T-cell (primary cell): ENCODE measurements at regions not wholly inside any gene's neighbourhood (a gene's known extent, or its start where the extent isn't known, plus 50 kb on each side); places are given as distances from the start of the nearest gene placed in this dataset.
"Not testable (repeated sequence)": the region's sequence is repeated elsewhere in the genome, so short reads cannot be mapped to it uniquely, and the experiment has no call there.

Experiments used
- ATAC-seq, 4 experiments: fragments of 200-7000 bp in 3 of 4; fragments of 150-1000 bp in 1 of 4; cut with Tn5 transposase; replicated peaks in 1 of 4; 1 replicate in 3 of 4; 2 replicates in 1 of 4; pipeline ENCODE4 v1.10.0; 2021; ENCODE audit warnings: moderate library complexity in 3 of 4, mild to moderate bottlenecking in 2 of 4, moderate number of reproducible peaks in 1 of 4
- CTCF ChIA-PET, 2 donors: fragments of 300-600 bp; sonication (Branson Sonifier 250); formaldehyde crosslinking; loops; one replicate each; lab custom pipeline; 2022; ENCODE audit warnings: antibody characterized with exemption in 2 of 2; lab: Charles Lee
- POLR2A ChIA-PET, 2 donors: fragments of 300-600 bp; sonication (Branson Sonifier 250); formaldehyde crosslinking; loops; one replicate each; lab custom pipeline; 2022; ENCODE audit warnings: antibody characterized with exemption in 2 of 2; lab: Charles Lee
- DNase-seq, 35 experiments: peaks; one replicate each; pipeline versions ENCODE4 v3.0.0 to v3.0.0-alpha.2; 2013 to 2023
- H3K27ac ChIP-seq: one replicate; pipeline ENCODE4 v1.5.1; 2013; ENCODE audit warnings: low read length
- H3K27me3 ChIP-seq, 2 experiments: replicated peaks in 1 of 2; 1 replicate in 1 of 2; 2 replicates in 1 of 2; pipeline versions ENCODE4 v1.6.1 to v1.7.0; 2013; ENCODE audit warnings: low read length in 1 of 2, mixed read lengths in 1 of 2; ENCODE audit not compliant: control insufficient read depth in 2 of 2, insufficient read depth in 2 of 2; ENCODE audit errors: extremely low read depth in 1 of 2
- H3K36me3 ChIP-seq, 2 donors: 1 replicate in 1 of 2; 2 replicates in 1 of 2; pipeline versions ENCODE4 v1.6.1 to v1.7.0; 2013; ENCODE audit warnings: low read length in 1 of 2; ENCODE audit not compliant: control insufficient read depth in 2 of 2, insufficient read depth in 1 of 2; ENCODE audit errors: extremely low read depth in 1 of 2
- H3K4me1 ChIP-seq, 2 experiments: 1 replicate in 1 of 2; 2 replicates in 1 of 2; pipeline versions ENCODE4 v1.6.1 to v1.7.0; 2013; ENCODE audit warnings: low read length in 2 of 2, mixed read lengths in 1 of 2; ENCODE audit not compliant: insufficient read depth in 2 of 2, control insufficient read depth in 1 of 2; ENCODE audit errors: extremely low read depth in 1 of 2
- H3K4me3 ChIP-seq, 2 donors: 1 replicate in 1 of 2; 2 replicates in 1 of 2; pipeline versions ENCODE4 v1.5.1 to v1.7.0; 2013; ENCODE audit warnings: mild to moderate bottlenecking in 2 of 2, low read length in 1 of 2, moderate library complexity in 1 of 2; ENCODE audit not compliant: control insufficient read depth in 1 of 2; ENCODE audit errors: extremely low read depth in 1 of 2
- H3K9me3 ChIP-seq: 2 replicates; pipeline ENCODE4 v1.7.0; 2013
- H3K27ac Mint-ChIP-seq, 2 donors: one replicate each; pipeline ENCODE4 v1.8.0; 2020 to 2021; ENCODE audit warnings: mild to moderate bottlenecking in 2 of 2, mixed read lengths in 2 of 2
- H3K27me3 Mint-ChIP-seq, 2 donors: one replicate each; pipeline ENCODE4 v1.8.0; 2021 to 2022; ENCODE audit warnings: mixed read lengths in 2 of 2
- H3K36me3 Mint-ChIP-seq: one replicate; pipeline ENCODE4 v1.8.0; 2021; ENCODE audit warnings: mixed read lengths
- H3K4me1 Mint-ChIP-seq, 3 donors: one replicate each; pipeline ENCODE4 v1.8.0; 2020 to 2022; ENCODE audit warnings: mixed read lengths in 3 of 3, mild to moderate bottlenecking in 1 of 3
- H3K4me3 Mint-ChIP-seq, 3 donors: one replicate each; pipeline ENCODE4 v1.8.0; 2020 to 2022; ENCODE audit warnings: mild to moderate bottlenecking in 3 of 3, mixed read lengths in 3 of 3, moderate library complexity in 3 of 3
- H3K9me3 Mint-ChIP-seq, 3 donors: one replicate each; pipeline ENCODE4 v1.8.0; 2020 to 2022; ENCODE audit warnings: mixed read lengths in 3 of 3
- WGBS: methylation state at CpG from one replicate; pipeline ENCODE4 v1.1.5; 2013; ENCODE audit warnings: missing lambda C conversion rate; ENCODE audit not compliant: insufficient coverage; 5-methylcytosine and 5-hydroxymethylcytosine counted together

GRCh38 chr12:116380108-116380507 is 102.6 kb upstream of the MED13L start:
- H3K9me3 Mint-ChIP-seq: peaks cover 0 to 8% (median 0%) of the 10 kb centered on the region in 3 donors

GRCh38 chr12:116380740-116381139 is 103.2 kb upstream of the MED13L start:
- WGBS: 78% methylated on average over 1 of the region's 1 CpG

More at GRCh38 chr12:116380108-116380507, 102.6 kb upstream of the MED13L start:
- ChIA-PET POLR2A (no interaction called here), CTCF (no interaction called here)
- H3K36me3 Mint-ChIP-seq: no peaks in the 10 kb centered on the region
- Histone ChIP-seq H3K9me3 (no peaks in the 10 kb centered on the region), H3K27me3 (peaks cover 0 to 20% of the 10 kb centered on the region in 2 experiments), H3K27ac (no peak overlapping the region), H3K36me3 (no peaks in the 10 kb centered on the region), H3K4me1 (peaks cover 0 to 5% of the 10 kb centered on the region in 2 experiments), H3K4me3 (no peak overlapping the region)
- WGBS: 88% methylated on average over 4 of the region's 4 CpGs
- ATAC-seq (no peak), DNase-seq (no peak)
- peaks cover 0 to 2% (median 2%) of the 10 kb centered on the region in 3 donors for H3K4me1 Mint-ChIP-seq
- no peak overlapping the region for H3K27ac Mint-ChIP-seq
- H3K27me3 Mint-ChIP-seq: peaks cover 0 to 7% of the 10 kb centered on the region in 2 donors
- H3K4me3 Mint-ChIP-seq: no peak overlapping the region

GRCh38 chr12:116381240-116381743 is 103.8 kb upstream of the MED13L start:
- Histone ChIP-seq H3K4me1 (peaks cover 0 to 13% of the 10 kb centered on the region in 2 experiments), H3K4me3 (no peak overlapping the region), H3K9me3 (no peaks in the 10 kb centered on the region), H3K27ac (no peak overlapping the region), H3K27me3 (peaks cover 0 to 20% of the 10 kb centered on the region in 2 experiments), H3K36me3 (no peaks in the 10 kb centered on the region)
- H3K27me3 Mint-ChIP-seq: peaks cover 0 to 7% of the 10 kb centered on the region in 2 donors
- DNase-seq: no peak
- 86% methylated on average over 11 of the region's 14 CpGs for whole genome bisulfite sequencing
- H3K36me3 Mint-ChIP-seq: no peaks in the 10 kb centered on the region
- no peak for ATAC-seq
- H3K27ac Mint-ChIP-seq: no peak overlapping the region
- ChIA-PET POLR2A (no interaction called here), CTCF (no interaction called here)
- peaks cover 0 to 3% (median 2%) of the 10 kb centered on the region in 3 donors for H3K4me1 Mint-ChIP-seq
- H3K9me3 Mint-ChIP-seq: no peaks in the 10 kb centered on the region
- no peak overlapping the region for H3K4me3 Mint-ChIP-seq

More at GRCh38 chr12:116380740-116381139, 103.2 kb upstream of the MED13L start:
- CTCF ChIA-PET, POLR2A ChIA-PET, DNase-seq, H3K9me3 ChIP-seq, H3K9me3 Mint-ChIP-seq, H3K4me3 Mint-ChIP-seq, H3K27me3 Mint-ChIP-seq, H3K36me3 ChIP-seq, H3K27ac ChIP-seq, ATAC-seq, H3K36me3 Mint-ChIP-seq, H3K4me3 ChIP-seq, H3K4me1 Mint-ChIP-seq, H3K27ac Mint-ChIP-seq: not testable (repeated sequence)
- peaks cover 0 to 11% of the 10 kb centered on the region in 2 experiments for H3K4me1 ChIP-seq
- peaks cover 0 to 20% of the 10 kb centered on the region in 2 experiments for H3K27me3 ChIP-seq

GRCh38 chr12:116381744-116382685 is 104.5 kb upstream of the MED13L start:
- POLR2A ChIA-PET: no interaction called here

GRCh38 chr12:116382686-116383530 is 105.4 kb upstream of the MED13L start:
- H3K9me3 Mint-ChIP-seq: no peaks in the 10 kb centered on the region

More at GRCh38 chr12:116381744-116382685, 104.5 kb upstream of the MED13L start:
- Histone ChIP-seq H3K27ac (no peak overlapping the region), H3K9me3 (no peaks in the 10 kb centered on the region), H3K4me3 (no peak overlapping the region), H3K4me1 (peaks cover 0 to 13% of the 10 kb centered on the region in 2 experiments), H3K36me3 (no peaks in the 10 kb centered on the region), H3K27me3 (peaks cover 0 to 22% of the 10 kb centered on the region in 2 experiments)
- Mint-ChIP-seq H3K4me3 (no peak overlapping the region), H3K27ac (no peak overlapping the region), H3K4me1 (peaks cover 0 to 3% (median 2%) of the 10 kb centered on the region in 3 donors), H3K9me3 (no peaks in the 10 kb centered on the region), H3K36me3 (no peaks in the 10 kb centered on the region), H3K27me3 (peaks cover 0 to 13% of the 10 kb centered on the region in 2 donors)
- CTCF ChIA-PET: no interaction called here
- 85% methylated on average over 11 of the region's 17 CpGs for WGBS
- ATAC-seq (no peak), DNase-seq (no peak)

GRCh38 chr12:116384175-116384574 is 106.7 kb upstream of the MED13L start:
- Histone ChIP-seq H3K36me3 (no peaks in the 10 kb centered on the region), H3K27me3 (peaks cover 0 to 25% of the 10 kb centered on the region in 2 experiments), H3K27ac (no peak overlapping the region), H3K9me3 (no peaks in the 10 kb centered on the region), H3K4me3 (no peak overlapping the region), H3K4me1 (peaks cover 0 to 13% of the 10 kb centered on the region in 2 experiments)
- ATAC-seq: no peak
- no peaks in the 10 kb centered on the region for H3K9me3 Mint-ChIP-seq
- POLR2A ChIA-PET: no interaction called here
- H3K4me1 Mint-ChIP-seq: peaks cover 0 to 3% (median 2%) of the 10 kb centered on the region in 3 donors
- CTCF ChIA-PET: no interaction called here
- no peak overlapping the region for H3K27ac Mint-ChIP-seq
- no peaks in the 10 kb centered on the region for H3K36me3 Mint-ChIP-seq
- no peak overlapping the region for H3K4me3 Mint-ChIP-seq
- DNase-seq: no peak
- peaks cover 0 to 14% of the 10 kb centered on the region in 2 donors for H3K27me3 Mint-ChIP-seq
- WGBS: 90% methylated on average over 3 of the region's 5 CpGs

More at GRCh38 chr12:116382686-116383530, 105.4 kb upstream of the MED13L start:
- Histone ChIP-seq H3K27me3 (peaks cover 0 to 25% of the 10 kb centered on the region in 2 experiments), H3K36me3 (no peaks in the 10 kb centered on the region), H3K4me1 (peaks cover 0 to 13% of the 10 kb centered on the region in 2 experiments), H3K4me3 (no peak overlapping the region), H3K27ac (no peak overlapping the region), H3K9me3 (no peaks in the 10 kb centered on the region)
- Mint-ChIP-seq H3K27me3 (peaks cover 0 to 14% of the 10 kb centered on the region in 2 donors), H3K4me1 (peaks cover 0 to 3% (median 2%) of the 10 kb centered on the region in 3 donors), H3K27ac (no peak overlapping the region), H3K4me3 (no peak overlapping the region), H3K36me3 (no peaks in the 10 kb centered on the region)
- ChIA-PET POLR2A (no interaction called here), CTCF (no interaction called here)
- ATAC-seq (no peak), DNase-seq (no peak)
- WGBS: 65% methylated on average over 7 of the region's 13 CpGs
